Left renal cortex interstitium (tissue), 4 donors: ENCODE measurements at regions not wholly inside any gene's neighbourhood (a gene's known extent, or its start where the extent isn't known, plus 50 kb on each side); places are given as distances from the start of the nearest gene placed in this dataset.

Experiments used
- DNase-seq, 4 donors: peaks; one replicate each; pipeline ENCODE4 v3.0.0-alpha.2; 2013; ENCODE audit warnings: low read depth in 4 of 4, low spot score in 2 of 4, missing footprints in 1 of 4

GRCh38 chr13:73602295-73602694 lies 531.9 kb downstream of the KLF12 start:
- no peak for DNase-seq

GRCh38 chr13:73601708-73602107 lies 532.5 kb downstream of the KLF12 start:
- no peak for DNase-seq

GRCh38 chr13:73599232-73600128 lies 534.7 kb downstream of the KLF12 start:
- no peak for DNase-seq

GRCh38 chr13:73598020-73598712 lies 536.0 kb downstream of the KLF12 start:
- DNase-seq, result no peak

- DNase-seq, result no peak
Measured at GRCh38 chr13:73596382-73596781, 537.6 kb downstream of the KLF5 start.

GRCh38 chr13:73593199-73593765 lies 534.5 kb downstream of the KLF5 start:
- no peak for DNase-seq

GRCh38 chr13:73591861-73592260 lies 533.1 kb downstream of the KLF5 start:
- no peak for DNase-seq

- DNase-seq, result no peak
Measured at GRCh38 chr13:73590795-73591194, 532.0 kb downstream of the KLF5 start.

GRCh38 chr13:73585236-73585635 lies 526.4 kb downstream of the KLF5 start:
- DNase-seq, result no peak

GRCh38 chr13:73583331-73583730 lies 524.5 kb downstream of the KLF5 start:
- DNase-seq, result no peak

GRCh38 chr13:73580513-73581267 lies 521.9 kb downstream of the KLF5 start:
- DNase-seq, result no peak

- no peak for DNase-seq
Measured at GRCh38 chr13:73579574-73580274, 520.9 kb downstream of the KLF5 start.

- DNase-seq, result no peak
Measured at GRCh38 chr13:73578251-73578875, 519.6 kb downstream of the KLF5 start.

- no peak for DNase-seq
Measured at GRCh38 chr13:73576291-73576690, 517.5 kb downstream of the KLF5 start.

GRCh38 chr13:73572824-73573223 lies 514.0 kb downstream of the KLF5 start:
- DNase-seq, result no peak

- no peak for DNase-seq
Measured at GRCh38 chr13:73571376-73571775, 512.6 kb downstream of the KLF5 start.

GRCh38 chr13:73556902-73557301 lies 498.1 kb downstream of the KLF5 start:
- DNase-seq, result no peak

- no peak for DNase-seq
Measured at GRCh38 chr13:73556128-73556527, 497.3 kb downstream of the KLF5 start.

GRCh38 chr13:73551736-73552135 lies 492.9 kb downstream of the KLF5 start:
- DNase-seq, result no peak

- no peak for DNase-seq
Measured at GRCh38 chr13:73549717-73550116, 490.9 kb downstream of the KLF5 start.
